Suprapubic skin (tissue), 4 donors: ENCODE measurements at regions not wholly inside any gene's neighbourhood (a gene's known extent, or its start where the extent isn't known, plus 50 kb on each side); places are given as distances from the start of the nearest gene placed in this dataset.

ENCODE experiments used
- CTCF ChIP-seq, 2 donors: fragments of 200-600 bp in 1 of 2; fragments of 450-650 bp in 1 of 2; sonication (generic) in 1 of 2; IDR thresholded peaks; one replicate each; pipeline ENCODE4 v1.5.1; 2016 to 2019; ENCODE audit warnings: antibody characterized with exemption in 2 of 2, mild to moderate bottlenecking in 1 of 2, moderate library complexity in 1 of 2
- EP300 ChIP-seq: sonication (generic); formaldehyde crosslinking; IDR thresholded peaks from one replicate; pipeline ENCODE4 v1.6.1; 2017; ENCODE audit warnings: antibody characterized with exemption
- POLR2AphosphoS5 ChIP-seq, 3 donors: sonication (generic); formaldehyde crosslinking; IDR thresholded peaks; one replicate each; pipeline ENCODE4 v1.6.1; 2017; ENCODE audit warnings: antibody characterized with exemption in 3 of 3

- no peak for TF ChIP-seq CTCF (IDR thresholded peaks at IDR 0.05)
- no peak for TF ChIP-seq EP300
- TF ChIP-seq POLR2AphosphoS5 (IDR thresholded peaks at IDR 0.05) = no peak
Measured at GRCh38 chr1:30488324-30488913, 235.0 kb downstream of the MATN1 start.
